ENCODE measurements at regions not wholly inside any gene's neighbourhood (a gene's known extent, or its start where the extent isn't known, plus 50 kb on each side); places are given as distances from the start of the nearest gene placed in this dataset.

- DNase-seq, result no peak
- in situ Hi-C loops (cut with HindIII; ENCODE audit: low pct_ligation_motif_present, low pct_unique_long_range_greater_than_20kb, low sequenced_read_pairs), result no loop called here
Observed at GRCh38 chr11:134781380-134781866, 369.4 kb upstream of the B3GAT1 start.

- in situ Hi-C loops (cut with HindIII; ENCODE audit: low pct_ligation_motif_present, low pct_unique_long_range_greater_than_20kb, low sequenced_read_pairs), result no loop called here
- no peak for DNase-seq
Observed at GRCh38 chr11:134780486-134781147, 368.6 kb upstream of the B3GAT1 start.

- DNase-seq, result no peak
- in situ Hi-C loops (cut with HindIII; ENCODE audit: low pct_ligation_motif_present, low pct_unique_long_range_greater_than_20kb, low sequenced_read_pairs), result no loop called here
Observed at GRCh38 chr11:134779179-134779578, 367.1 kb upstream of the B3GAT1 start.

GRCh38 chr11:134768463-134768862, 356.4 kb upstream of the B3GAT1 start:
- no peak for DNase-seq
- in situ Hi-C loops (cut with HindIII; ENCODE audit: low pct_ligation_motif_present, low pct_unique_long_range_greater_than_20kb, low sequenced_read_pairs), result no loop called here

GRCh38 chr11:134765565-134765964, 353.5 kb upstream of the B3GAT1 start:
- DNase-seq, result no peak
- in situ Hi-C loops (cut with HindIII; ENCODE audit: low pct_ligation_motif_present, low pct_unique_long_range_greater_than_20kb, low sequenced_read_pairs), result no loop called here

- in situ Hi-C loops (cut with HindIII; ENCODE audit: low pct_ligation_motif_present, low pct_unique_long_range_greater_than_20kb, low sequenced_read_pairs), result no loop called here
- DNase-seq, result no peak
Observed at GRCh38 chr11:134764966-134765365, 352.9 kb upstream of the B3GAT1 start.

- in situ Hi-C loops (cut with HindIII; ENCODE audit: low pct_ligation_motif_present, low pct_unique_long_range_greater_than_20kb, low sequenced_read_pairs), result no loop called here
- no peak for DNase-seq
Observed at GRCh38 chr11:134764367-134764766, 352.3 kb upstream of the B3GAT1 start.

GRCh38 chr11:134763030-134763388, 351.0 kb upstream of the B3GAT1 start:
- in situ Hi-C loops (cut with HindIII; ENCODE audit: low pct_ligation_motif_present, low pct_unique_long_range_greater_than_20kb, low sequenced_read_pairs), result no loop called here
- no peak for DNase-seq

GRCh38 chr11:134762248-134763029, 350.4 kb upstream of the B3GAT1 start:
- in situ Hi-C loops (cut with HindIII; ENCODE audit: low pct_ligation_motif_present, low pct_unique_long_range_greater_than_20kb, low sequenced_read_pairs), result no loop called here

GRCh38 chr11:134761926-134762247, 349.8 kb upstream of the B3GAT1 start:
- no peak for DNase-seq
- in situ Hi-C loops (cut with HindIII; ENCODE audit: low pct_ligation_motif_present, low pct_unique_long_range_greater_than_20kb, low sequenced_read_pairs), result no loop called here

More at GRCh38 chr11:134762248-134763029, 350.4 kb upstream of the B3GAT1 start:
- no peak for DNase-seq

GRCh38 chr11:134761386-134761785, 349.3 kb upstream of the B3GAT1 start:
- in situ Hi-C loops (cut with HindIII; ENCODE audit: low pct_ligation_motif_present, low pct_unique_long_range_greater_than_20kb, low sequenced_read_pairs), result no loop called here

GRCh38 chr11:134760957-134761356, 348.9 kb upstream of the B3GAT1 start:
- in situ Hi-C loops (cut with HindIII; ENCODE audit: low pct_ligation_motif_present, low pct_unique_long_range_greater_than_20kb, low sequenced_read_pairs), result no loop called here
- DNase-seq, result no peak

More at GRCh38 chr11:134761386-134761785, 349.3 kb upstream of the B3GAT1 start:
- no peak for DNase-seq

GRCh38 chr11:134760299-134760698, 348.3 kb upstream of the B3GAT1 start:
- in situ Hi-C loops (cut with HindIII; ENCODE audit: low pct_ligation_motif_present, low pct_unique_long_range_greater_than_20kb, low sequenced_read_pairs), result no loop called here
- no peak for DNase-seq

GRCh38 chr11:134759855-134760254, 347.8 kb upstream of the B3GAT1 start:
- no peak for DNase-seq
- in situ Hi-C loops (cut with HindIII; ENCODE audit: low pct_ligation_motif_present, low pct_unique_long_range_greater_than_20kb, low sequenced_read_pairs), result no loop called here

- in situ Hi-C loops (cut with HindIII; ENCODE audit: low pct_ligation_motif_present, low pct_unique_long_range_greater_than_20kb, low sequenced_read_pairs), result no loop called here
- DNase-seq, result no peak
Observed at GRCh38 chr11:134759274-134759673, 347.2 kb upstream of the B3GAT1 start.

- in situ Hi-C loops (cut with HindIII; ENCODE audit: low pct_ligation_motif_present, low pct_unique_long_range_greater_than_20kb, low sequenced_read_pairs), result no loop called here
- DNase-seq, result no peak
Observed at GRCh38 chr11:134758342-134758931, 346.4 kb upstream of the B3GAT1 start.

GRCh38 chr11:134757633-134758032, 345.6 kb upstream of the B3GAT1 start:
- in situ Hi-C loops (cut with HindIII; ENCODE audit: low pct_ligation_motif_present, low pct_unique_long_range_greater_than_20kb, low sequenced_read_pairs), result no loop called here
- DNase-seq, result no peak

GRCh38 chr11:134756811-134757540, 344.9 kb upstream of the B3GAT1 start:
- in situ Hi-C loops (cut with HindIII; ENCODE audit: low pct_ligation_motif_present, low pct_unique_long_range_greater_than_20kb, low sequenced_read_pairs), result no loop called here
- no peak for DNase-seq

GRCh38 chr11:134755535-134755934, 343.5 kb upstream of the B3GAT1 start:
- in situ Hi-C loops (cut with HindIII; ENCODE audit: low pct_ligation_motif_present, low pct_unique_long_range_greater_than_20kb, low sequenced_read_pairs), result no loop called here
- no peak for DNase-seq
